ENCODE measurements at regions not wholly inside any gene's neighbourhood (a gene's known extent, or its start where the extent isn't known, plus 50 kb on each side); places are given as distances from the start of the nearest gene placed in this dataset.

- no peak for DNase-seq
Observed at GRCh38 chr18:30352551-30353168, 689.9 kb downstream of the DSC3 start.

DNA sequence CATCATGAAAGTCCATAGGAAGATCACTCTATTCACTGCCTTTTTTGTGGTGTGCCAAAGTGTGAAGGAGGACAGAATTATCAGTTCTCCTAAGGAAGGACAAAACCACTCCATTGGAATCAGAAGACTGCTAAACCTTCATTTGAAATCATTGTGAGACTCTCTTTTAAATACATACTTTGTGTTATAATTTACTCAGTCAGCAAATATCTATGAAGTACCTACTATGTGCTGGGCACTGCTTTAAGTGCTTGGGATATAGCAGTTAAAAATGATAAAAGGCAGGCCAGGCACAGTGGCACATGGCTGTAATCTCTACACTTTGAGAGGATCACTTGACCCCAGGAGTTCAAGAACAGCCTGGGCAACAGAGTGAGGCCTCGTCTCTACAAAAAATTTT, 692.3 kb downstream of the DSC3 start:
- DNase-seq, result no peak

DNA sequence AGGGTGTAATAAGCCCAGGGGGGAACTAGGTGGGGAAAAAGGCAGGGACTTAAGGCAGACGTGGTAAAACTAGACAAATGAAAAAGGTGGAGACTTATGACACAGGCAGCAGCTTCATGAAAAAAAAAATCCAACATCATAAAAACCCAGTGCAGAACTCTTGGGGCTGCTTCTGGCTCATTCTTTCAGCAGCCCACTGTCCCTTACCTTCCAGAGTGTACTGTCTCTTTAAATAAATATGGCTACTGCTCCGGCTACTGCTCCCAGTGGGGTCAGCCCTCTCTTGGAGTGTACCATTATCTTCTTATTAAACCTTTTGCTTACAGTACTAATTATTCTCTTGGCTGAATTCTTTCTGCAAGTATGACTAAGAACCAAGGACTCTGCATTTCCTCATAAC, 699.5 kb downstream of the DSC3 start:
- no peak for DNase-seq

- DNase-seq, result no peak
Observed at GRCh38 chr18:30342675-30343074, 699.9 kb downstream of the DSC3 start.

- no peak for DNase-seq
Observed at GRCh38 chr18:30334781-30335180, 707.8 kb downstream of the DSC3 start.

GRCh38 chr18:30333310-30333709, 709.2 kb downstream of the DSC3 start:
- DNase-seq, result no peak

GRCh38 chr18:30328839-30329238, 713.7 kb downstream of the DSC3 start:
- DNase-seq, result no peak

GRCh38 chr18:30302181-30302580, 740.4 kb downstream of the DSC3 start:
- DNase-seq, result no peak

- DNase-seq, result no peak
Observed at GRCh38 chr18:30298769-30299168, 743.8 kb downstream of the DSC3 start.

DNA sequence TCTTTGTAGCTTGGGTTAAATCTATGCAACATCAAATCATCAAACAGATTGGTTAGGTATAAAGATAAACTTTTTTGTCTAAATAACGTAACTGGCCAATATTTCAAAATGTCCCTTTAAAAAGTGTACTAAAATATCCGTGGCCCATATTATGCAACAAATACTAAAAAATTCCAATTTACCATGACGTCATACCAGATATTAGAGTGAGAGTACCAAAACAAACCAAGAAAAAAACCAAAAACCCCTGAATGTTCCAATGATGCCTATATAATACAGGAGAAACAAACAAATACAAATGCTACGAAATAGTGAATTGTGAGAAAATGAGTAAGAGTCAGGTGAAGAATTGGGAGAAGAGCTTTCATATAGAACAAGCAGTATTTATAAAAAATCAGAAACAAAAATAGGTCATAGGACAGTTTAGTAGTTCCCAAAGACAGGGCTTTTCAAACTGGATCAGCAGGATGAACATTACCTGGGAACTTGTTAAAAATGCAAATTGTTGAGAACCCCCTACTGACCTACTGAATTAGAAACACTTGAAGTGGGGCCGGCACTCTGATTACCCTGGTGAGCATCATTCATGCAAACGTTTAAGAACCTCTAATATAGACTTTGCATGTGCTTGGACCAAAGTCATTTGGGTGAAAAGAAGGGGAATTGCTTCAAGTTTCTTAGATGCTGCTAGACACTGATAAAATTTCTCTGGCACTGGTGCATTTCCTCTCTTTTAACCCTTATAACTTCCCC, 753.7 kb downstream of the DSC3 start:
- no peak for DNase-seq

DNA sequence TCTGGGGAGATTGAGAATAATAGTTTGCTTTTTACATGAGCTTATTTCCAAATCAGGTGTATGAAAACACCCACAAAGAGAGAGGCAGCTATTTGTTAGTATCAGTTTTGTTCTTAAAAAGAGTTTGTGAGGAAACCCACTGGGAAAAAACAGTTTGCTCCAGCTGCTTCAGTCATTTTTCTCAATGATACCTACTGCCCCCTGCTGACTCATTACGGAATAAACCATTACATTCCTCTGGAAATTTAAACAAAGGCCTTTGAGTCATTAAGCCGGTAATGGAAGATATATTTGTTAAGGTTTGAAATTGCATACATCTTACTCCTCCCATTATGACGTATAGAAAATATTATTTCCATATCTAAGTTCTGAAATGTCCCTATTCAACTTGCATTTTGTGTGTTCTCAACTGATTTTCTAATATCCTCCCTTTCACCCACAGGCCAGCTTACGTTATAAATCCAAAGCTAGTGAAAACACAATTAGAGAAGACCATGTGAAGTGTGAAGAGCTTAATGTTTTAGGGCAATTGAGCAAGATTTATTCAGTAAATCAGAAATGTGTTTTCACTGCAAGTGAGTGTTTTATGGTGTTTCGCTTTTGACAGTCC, 761.6 kb downstream of the DSC3 start:
- DNase-seq, result peak in 5 of 56 donors; percentile 0 to 15 (median 2)

DNA sequence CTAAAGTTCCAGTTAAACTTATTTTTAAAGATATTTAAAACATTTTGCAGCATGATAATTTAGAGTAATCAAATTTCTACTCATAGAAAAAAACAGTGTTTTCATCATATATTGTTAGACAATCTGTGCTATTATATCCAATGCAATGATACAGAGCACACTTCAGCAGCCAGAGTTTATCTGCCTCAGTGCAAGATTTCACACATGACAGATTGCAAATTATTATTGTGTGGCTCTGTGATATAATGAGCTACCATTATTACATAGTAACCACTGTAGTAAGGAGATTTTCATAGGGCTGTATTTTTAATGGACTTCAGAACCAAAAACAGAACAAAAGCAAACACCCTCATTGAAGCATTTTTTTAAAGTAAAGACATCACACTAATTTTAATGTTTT, 762.4 kb downstream of the DSC3 start:
- DNase-seq, result no peak

GRCh38 chr18:30277676-30278075, 764.9 kb downstream of the DSC3 start:
- no peak for DNase-seq

GRCh38 chr18:30271716-30272115, 770.8 kb downstream of the DSC3 start:
- DNase-seq, result no peak

DNA sequence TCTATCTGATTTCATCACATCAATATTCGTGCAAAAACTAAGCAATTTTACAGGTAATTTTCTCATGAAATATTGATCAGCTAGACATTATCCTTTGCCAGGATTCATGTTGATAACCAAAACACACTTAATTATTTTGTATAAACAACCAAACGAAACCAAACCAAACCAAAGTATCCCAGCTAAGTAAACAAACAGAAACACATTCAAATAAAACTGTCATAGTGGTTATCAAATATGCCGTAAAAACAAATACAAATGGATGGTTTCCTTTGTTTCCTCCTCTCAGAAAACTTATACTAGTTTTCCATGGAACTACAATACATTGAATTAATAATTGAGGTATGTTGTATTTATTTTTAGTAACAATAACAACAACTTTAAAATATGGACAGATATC, 777.4 kb downstream of the DSC3 start:
- no peak for DNase-seq

DNA sequence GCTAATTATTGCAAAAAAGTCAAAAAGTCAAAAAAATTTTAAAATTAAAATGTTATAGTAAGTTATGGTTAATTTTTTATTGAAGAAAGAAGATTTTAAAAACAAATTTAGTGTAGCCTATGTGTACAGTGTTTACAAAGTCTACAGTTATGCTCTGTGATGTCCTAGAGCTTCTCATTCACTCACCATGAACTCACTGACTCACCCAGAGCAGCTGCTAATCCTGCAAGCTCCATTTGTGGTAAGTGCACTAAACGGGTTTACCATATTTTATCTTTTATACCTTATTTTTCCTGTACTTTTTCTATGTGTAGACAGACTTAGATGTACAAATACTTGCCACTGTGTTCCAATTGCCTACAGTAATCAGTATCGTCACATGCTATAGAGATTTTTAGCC, 788.2 kb downstream of the DSC3 start:
- no peak for DNase-seq

- no peak for DNase-seq
Observed at GRCh38 chr18:30248056-30248455, 794.5 kb downstream of the DSC3 start.

GRCh38 chr18:30245766-30246455, 796.6 kb downstream of the DSC3 start:
- no peak for DNase-seq

- DNase-seq, result no peak
Observed at GRCh38 chr18:30234755-30235154, 807.8 kb downstream of the DSC3 start.

GRCh38 chr18:30211112-30211511, 831.4 kb downstream of the DSC3 start:
- no peak for DNase-seq

DNA sequence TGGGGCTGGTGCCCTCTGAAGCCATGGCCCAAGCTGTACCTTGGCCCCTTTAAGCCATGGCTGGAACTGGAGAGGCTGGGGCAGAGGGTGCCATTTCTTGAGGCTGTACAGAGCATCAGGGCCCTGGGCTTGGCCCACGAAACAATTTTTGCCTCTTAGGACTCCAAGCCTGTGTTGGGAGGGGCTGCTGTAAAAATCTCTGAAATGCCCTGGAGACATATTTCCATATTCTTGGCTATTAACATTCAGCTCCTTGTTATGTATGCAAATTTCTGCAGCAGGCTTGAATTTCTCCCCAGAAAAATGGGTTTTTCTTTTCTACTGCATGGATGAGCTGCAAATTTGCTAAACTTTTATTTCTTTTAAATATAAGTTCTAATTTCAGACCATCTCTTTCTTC, 834.0 kb downstream of the DSC3 start:
- no peak for DNase-seq

GRCh38 chr18:30192216-30192615, 850.3 kb downstream of the DSC3 start:
- no peak for DNase-seq

Data from nucleus accumbens (tissue), 56 donors.